GM23338 (cell line): ENCODE measurements at regions not wholly inside any gene's neighbourhood (a gene's known extent, or its start where the extent isn't known, plus 50 kb on each side); places are given as distances from the start of the nearest gene placed in this dataset.

Experiments
- ATAC-seq: fragments of 200-7000 bp; cut with Tn5 transposase; 3 replicates; pipeline ENCODE4 v1.9.1; 2020
- DNase-seq: peaks from one replicate; pipeline ENCODE4 v3.0.0-alpha.2; 2015; ENCODE audit warnings: low spot score
- H2AFZ ChIP-seq: fragments of 200-600 bp; sonication (generic); 2 replicates; pipeline ENCODE4 v1.8.0; 2016; ENCODE audit warnings: antibody characterized with exemption, mild to moderate bottlenecking, moderate library complexity
- H3F3A ChIP-seq: fragments of 200-600 bp; sonication (generic); replicated peaks from 2 replicates; pipeline ENCODE4 v1.8.0; 2017; ENCODE audit warnings: antibody characterized with exemption, mixed run types, low read depth
- H3K27ac ChIP-seq: fragments of 200-600 bp; sonication (generic); 2 replicates; pipeline ENCODE4 v1.6.1; 2016; ENCODE audit warnings: low read depth
- H3K27me3 ChIP-seq: fragments of 200-600 bp; sonication (generic); 2 replicates; pipeline ENCODE4 v1.8.0; 2016; ENCODE audit warnings: mild to moderate bottlenecking, mixed run types, moderate library complexity; ENCODE audit not compliant: insufficient read depth
- H3K36me3 ChIP-seq: fragments of 200-600 bp; sonication (generic); 2 replicates; pipeline ENCODE4 v1.8.0; 2016; ENCODE audit warnings: mild to moderate bottlenecking; ENCODE audit not compliant: insufficient read depth
- H3K4me1 ChIP-seq: fragments of 200-600 bp; sonication (generic); 2 replicates; pipeline ENCODE4 v1.8.0; 2016; ENCODE audit warnings: mild to moderate bottlenecking, moderate library complexity; ENCODE audit not compliant: insufficient read depth
- H3K4me2 ChIP-seq: fragments of 200-600 bp; sonication (generic); 2 replicates; pipeline ENCODE4 v1.7.1; 2017; ENCODE audit warnings: mixed run types
- H3K4me3 ChIP-seq: fragments of 200-600 bp; sonication (generic); 2 replicates; pipeline ENCODE4 v1.6.1; 2016; ENCODE audit warnings: mixed run types
- H3K79me2 ChIP-seq: fragments of 200-600 bp; sonication (generic); replicated peaks from 2 replicates; pipeline ENCODE4 v1.8.0; 2017; ENCODE audit warnings: mild to moderate bottlenecking; ENCODE audit not compliant: insufficient read depth
- H3K9me2 ChIP-seq: fragments of 200-600 bp; sonication (generic); 2 replicates; pipeline ENCODE4 v1.8.0; 2017; ENCODE audit not compliant: insufficient read depth
- H4K20me1 ChIP-seq: fragments of 200-600 bp; sonication (generic); replicated peaks from 2 replicates; pipeline ENCODE4 v1.8.0; 2017; ENCODE audit warnings: mild to moderate bottlenecking; ENCODE audit not compliant: insufficient read depth
- H3K27ac Mint-ChIP-seq: 2 replicates; pipeline ENCODE4 v1.8.0; 2020; ENCODE audit warnings: inconsistent platforms, mild to moderate bottlenecking, moderate library complexity, mixed read lengths
- H3K27me3 Mint-ChIP-seq: 3 replicates; pipeline ENCODE4 v1.8.0; 2022; ENCODE audit warnings: low read depth, mild to moderate bottlenecking, moderate library complexity, mixed read lengths, inconsistent platforms; ENCODE audit not compliant: insufficient read depth, poor library complexity
- H3K36me3 Mint-ChIP-seq: 3 replicates; pipeline ENCODE4 v1.8.0; 2021; ENCODE audit warnings: low read depth, mild to moderate bottlenecking, inconsistent platforms, moderate library complexity, mixed read lengths
- H3K4me1 Mint-ChIP-seq: 3 replicates; pipeline ENCODE4 v1.8.0; 2020; ENCODE audit warnings: mild to moderate bottlenecking, inconsistent platforms, mixed read lengths
- H3K4me3 Mint-ChIP-seq: 3 replicates; pipeline ENCODE4 v1.8.0; 2021; ENCODE audit warnings: moderate library complexity, mild to moderate bottlenecking, inconsistent platforms, mixed read lengths
- H3K9me3 Mint-ChIP-seq: 3 replicates; pipeline ENCODE4 v1.8.0; 2020; ENCODE audit warnings: moderate library complexity, mild to moderate bottlenecking, inconsistent platforms, mixed read lengths
- CREB1 ChIP-seq: fragments of 250-450 bp; sonication (Bioruptor Pico); IDR thresholded peaks from 2 replicates; pipeline ENCODE4 v1.5.0; 2020; ENCODE audit warnings: low read depth, mild to moderate bottlenecking, moderate library complexity
- JUNB ChIP-seq: IDR thresholded peaks from one replicate; pipeline ENCODE4 v1.6.1; 2016; ENCODE audit warnings: antibody characterized with exemption; ENCODE audit not compliant: unreplicated experiment
- NANOG ChIP-seq: IDR thresholded peaks from 2 replicates; pipeline ENCODE4 v1.6.1; 2016; ENCODE audit warnings: antibody characterized with exemption, borderline replicate concordance
- STAT1 ChIP-seq: IDR thresholded peaks from one replicate; pipeline ENCODE4 v1.6.1; 2016; ENCODE audit warnings: antibody characterized with exemption; ENCODE audit not compliant: unreplicated experiment
- ZNF114 ChIP-seq: fragments of 250-450 bp; sonication (Bioruptor Pico); IDR thresholded peaks from 2 replicates; pipeline ENCODE4 v1.5.0; 2020; ENCODE audit warnings: mild to moderate bottlenecking, moderate library complexity
- ZNF331 ChIP-seq: fragments of 250-450 bp; sonication (Bioruptor Pico); IDR thresholded peaks from 2 replicates; pipeline ENCODE4 v1.5.0; 2020; ENCODE audit warnings: low read depth, mild to moderate bottlenecking, moderate library complexity
- TF ChIP-seq, protein P1 (sequence below): IDR thresholded peaks from 2 replicates; pipeline ENCODE4 v1.6.1; 2016; ENCODE audit warnings: antibody characterized with exemption
- TF ChIP-seq, protein P2 (sequence below): IDR thresholded peaks from one replicate; pipeline ENCODE4 v1.6.1; 2018; ENCODE audit warnings: antibody characterized with exemption; ENCODE audit not compliant: unreplicated experiment
- TF ChIP-seq, protein P3 (sequence below), 2 experiments: fragments of 200-600 bp in 1 of 2; sonication (generic) in 1 of 2; conservative IDR thresholded peaks; 2 replicates each; pipeline versions ENCODE4 v1.5.1 to v1.6.1; 2016 to 2017; ENCODE audit warnings: antibody characterized with exemption in 2 of 2, low read depth in 2 of 2, mild to moderate bottlenecking in 2 of 2, moderate library complexity in 1 of 2
- TF ChIP-seq, protein P4 (sequence below): fragments of 250-450 bp; sonication (Bioruptor Pico); IDR thresholded peaks from 2 replicates; pipeline ENCODE4 v1.5.0; 2020; ENCODE audit warnings: mild to moderate bottlenecking, moderate library complexity

DNA sequence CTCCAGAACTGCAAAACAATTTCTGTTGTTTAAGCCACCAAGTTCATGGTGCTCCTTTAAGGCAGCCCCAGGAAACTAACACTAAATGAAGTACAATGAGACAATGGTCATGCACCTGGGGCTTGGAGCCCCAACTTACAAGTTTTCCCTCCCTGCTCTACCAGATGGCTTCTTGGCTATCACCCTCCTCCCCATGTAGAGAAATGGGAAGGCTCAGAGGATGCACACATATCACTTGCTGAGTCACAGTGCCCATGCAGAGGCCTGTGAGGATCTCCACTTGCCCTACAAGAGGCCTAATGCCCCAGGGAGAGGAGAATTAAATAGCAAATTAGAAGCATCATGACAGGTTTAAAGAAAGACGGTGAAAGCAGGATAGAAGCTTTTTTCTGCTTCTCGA lies 270.9 kb downstream of the TTC32 start:
- Histone ChIP-seq H3K79me2 (no peaks in the 10 kb centered on the region), H4K20me1 (no peaks in the 10 kb centered on the region), H3F3A (no peaks in the 10 kb centered on the region), H3K4me3 (no peak overlapping the region), H3K27me3 (no peaks in the 10 kb centered on the region), H3K4me2 (no peak overlapping the region), H3K9me2 (no peaks in the 10 kb centered on the region), H2AFZ (0 out of 2 replicates have a peak overlapping the region, but pooled peaks have one; percentile 14), H3K4me1 (no peaks in the 10 kb centered on the region), H3K36me3 (no peaks in the 10 kb centered on the region), H3K27ac (no peak overlapping the region)
- no peaks in the 10 kb centered on the region; the same call in 1 of the 3 replicates for H3K9me3 Mint-ChIP-seq
- TF ChIP-seq JUNB (no peak), CREB1 (CRISPR knock-in tag) (no peak), ZNF331 (CRISPR knock-in tag) (no peak), NANOG (no peak), ZNF114 (CRISPR knock-in tag) (no peak), STAT1 (no peak)
- TF ChIP-seq, protein P1, sequence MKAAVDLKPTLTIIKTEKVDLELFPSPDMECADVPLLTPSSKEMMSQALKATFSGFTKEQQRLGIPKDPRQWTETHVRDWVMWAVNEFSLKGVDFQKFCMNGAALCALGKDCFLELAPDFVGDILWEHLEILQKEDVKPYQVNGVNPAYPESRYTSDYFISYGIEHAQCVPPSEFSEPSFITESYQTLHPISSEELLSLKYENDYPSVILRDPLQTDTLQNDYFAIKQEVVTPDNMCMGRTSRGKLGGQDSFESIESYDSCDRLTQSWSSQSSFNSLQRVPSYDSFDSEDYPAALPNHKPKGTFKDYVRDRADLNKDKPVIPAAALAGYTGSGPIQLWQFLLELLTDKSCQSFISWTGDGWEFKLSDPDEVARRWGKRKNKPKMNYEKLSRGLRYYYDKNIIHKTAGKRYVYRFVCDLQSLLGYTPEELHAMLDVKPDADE: no peak
- TF ChIP-seq, protein P2, sequence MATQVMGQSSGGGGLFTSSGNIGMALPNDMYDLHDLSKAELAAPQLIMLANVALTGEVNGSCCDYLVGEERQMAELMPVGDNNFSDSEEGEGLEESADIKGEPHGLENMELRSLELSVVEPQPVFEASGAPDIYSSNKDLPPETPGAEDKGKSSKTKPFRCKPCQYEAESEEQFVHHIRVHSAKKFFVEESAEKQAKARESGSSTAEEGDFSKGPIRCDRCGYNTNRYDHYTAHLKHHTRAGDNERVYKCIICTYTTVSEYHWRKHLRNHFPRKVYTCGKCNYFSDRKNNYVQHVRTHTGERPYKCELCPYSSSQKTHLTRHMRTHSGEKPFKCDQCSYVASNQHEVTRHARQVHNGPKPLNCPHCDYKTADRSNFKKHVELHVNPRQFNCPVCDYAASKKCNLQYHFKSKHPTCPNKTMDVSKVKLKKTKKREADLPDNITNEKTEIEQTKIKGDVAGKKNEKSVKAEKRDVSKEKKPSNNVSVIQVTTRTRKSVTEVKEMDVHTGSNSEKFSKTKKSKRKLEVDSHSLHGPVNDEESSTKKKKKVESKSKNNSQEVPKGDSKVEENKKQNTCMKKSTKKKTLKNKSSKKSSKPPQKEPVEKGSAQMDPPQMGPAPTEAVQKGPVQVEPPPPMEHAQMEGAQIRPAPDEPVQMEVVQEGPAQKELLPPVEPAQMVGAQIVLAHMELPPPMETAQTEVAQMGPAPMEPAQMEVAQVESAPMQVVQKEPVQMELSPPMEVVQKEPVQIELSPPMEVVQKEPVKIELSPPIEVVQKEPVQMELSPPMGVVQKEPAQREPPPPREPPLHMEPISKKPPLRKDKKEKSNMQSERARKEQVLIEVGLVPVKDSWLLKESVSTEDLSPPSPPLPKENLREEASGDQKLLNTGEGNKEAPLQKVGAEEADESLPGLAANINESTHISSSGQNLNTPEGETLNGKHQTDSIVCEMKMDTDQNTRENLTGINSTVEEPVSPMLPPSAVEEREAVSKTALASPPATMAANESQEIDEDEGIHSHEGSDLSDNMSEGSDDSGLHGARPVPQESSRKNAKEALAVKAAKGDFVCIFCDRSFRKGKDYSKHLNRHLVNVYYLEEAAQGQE: no peak
- TF ChIP-seq, protein P3, sequence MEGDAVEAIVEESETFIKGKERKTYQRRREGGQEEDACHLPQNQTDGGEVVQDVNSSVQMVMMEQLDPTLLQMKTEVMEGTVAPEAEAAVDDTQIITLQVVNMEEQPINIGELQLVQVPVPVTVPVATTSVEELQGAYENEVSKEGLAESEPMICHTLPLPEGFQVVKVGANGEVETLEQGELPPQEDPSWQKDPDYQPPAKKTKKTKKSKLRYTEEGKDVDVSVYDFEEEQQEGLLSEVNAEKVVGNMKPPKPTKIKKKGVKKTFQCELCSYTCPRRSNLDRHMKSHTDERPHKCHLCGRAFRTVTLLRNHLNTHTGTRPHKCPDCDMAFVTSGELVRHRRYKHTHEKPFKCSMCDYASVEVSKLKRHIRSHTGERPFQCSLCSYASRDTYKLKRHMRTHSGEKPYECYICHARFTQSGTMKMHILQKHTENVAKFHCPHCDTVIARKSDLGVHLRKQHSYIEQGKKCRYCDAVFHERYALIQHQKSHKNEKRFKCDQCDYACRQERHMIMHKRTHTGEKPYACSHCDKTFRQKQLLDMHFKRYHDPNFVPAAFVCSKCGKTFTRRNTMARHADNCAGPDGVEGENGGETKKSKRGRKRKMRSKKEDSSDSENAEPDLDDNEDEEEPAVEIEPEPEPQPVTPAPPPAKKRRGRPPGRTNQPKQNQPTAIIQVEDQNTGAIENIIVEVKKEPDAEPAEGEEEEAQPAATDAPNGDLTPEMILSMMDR (conservative IDR thresholded peaks at IDR 0.05; ENCODE audit: low read depth in 2 of 2): no peak
- TF ChIP-seq, protein P4, sequence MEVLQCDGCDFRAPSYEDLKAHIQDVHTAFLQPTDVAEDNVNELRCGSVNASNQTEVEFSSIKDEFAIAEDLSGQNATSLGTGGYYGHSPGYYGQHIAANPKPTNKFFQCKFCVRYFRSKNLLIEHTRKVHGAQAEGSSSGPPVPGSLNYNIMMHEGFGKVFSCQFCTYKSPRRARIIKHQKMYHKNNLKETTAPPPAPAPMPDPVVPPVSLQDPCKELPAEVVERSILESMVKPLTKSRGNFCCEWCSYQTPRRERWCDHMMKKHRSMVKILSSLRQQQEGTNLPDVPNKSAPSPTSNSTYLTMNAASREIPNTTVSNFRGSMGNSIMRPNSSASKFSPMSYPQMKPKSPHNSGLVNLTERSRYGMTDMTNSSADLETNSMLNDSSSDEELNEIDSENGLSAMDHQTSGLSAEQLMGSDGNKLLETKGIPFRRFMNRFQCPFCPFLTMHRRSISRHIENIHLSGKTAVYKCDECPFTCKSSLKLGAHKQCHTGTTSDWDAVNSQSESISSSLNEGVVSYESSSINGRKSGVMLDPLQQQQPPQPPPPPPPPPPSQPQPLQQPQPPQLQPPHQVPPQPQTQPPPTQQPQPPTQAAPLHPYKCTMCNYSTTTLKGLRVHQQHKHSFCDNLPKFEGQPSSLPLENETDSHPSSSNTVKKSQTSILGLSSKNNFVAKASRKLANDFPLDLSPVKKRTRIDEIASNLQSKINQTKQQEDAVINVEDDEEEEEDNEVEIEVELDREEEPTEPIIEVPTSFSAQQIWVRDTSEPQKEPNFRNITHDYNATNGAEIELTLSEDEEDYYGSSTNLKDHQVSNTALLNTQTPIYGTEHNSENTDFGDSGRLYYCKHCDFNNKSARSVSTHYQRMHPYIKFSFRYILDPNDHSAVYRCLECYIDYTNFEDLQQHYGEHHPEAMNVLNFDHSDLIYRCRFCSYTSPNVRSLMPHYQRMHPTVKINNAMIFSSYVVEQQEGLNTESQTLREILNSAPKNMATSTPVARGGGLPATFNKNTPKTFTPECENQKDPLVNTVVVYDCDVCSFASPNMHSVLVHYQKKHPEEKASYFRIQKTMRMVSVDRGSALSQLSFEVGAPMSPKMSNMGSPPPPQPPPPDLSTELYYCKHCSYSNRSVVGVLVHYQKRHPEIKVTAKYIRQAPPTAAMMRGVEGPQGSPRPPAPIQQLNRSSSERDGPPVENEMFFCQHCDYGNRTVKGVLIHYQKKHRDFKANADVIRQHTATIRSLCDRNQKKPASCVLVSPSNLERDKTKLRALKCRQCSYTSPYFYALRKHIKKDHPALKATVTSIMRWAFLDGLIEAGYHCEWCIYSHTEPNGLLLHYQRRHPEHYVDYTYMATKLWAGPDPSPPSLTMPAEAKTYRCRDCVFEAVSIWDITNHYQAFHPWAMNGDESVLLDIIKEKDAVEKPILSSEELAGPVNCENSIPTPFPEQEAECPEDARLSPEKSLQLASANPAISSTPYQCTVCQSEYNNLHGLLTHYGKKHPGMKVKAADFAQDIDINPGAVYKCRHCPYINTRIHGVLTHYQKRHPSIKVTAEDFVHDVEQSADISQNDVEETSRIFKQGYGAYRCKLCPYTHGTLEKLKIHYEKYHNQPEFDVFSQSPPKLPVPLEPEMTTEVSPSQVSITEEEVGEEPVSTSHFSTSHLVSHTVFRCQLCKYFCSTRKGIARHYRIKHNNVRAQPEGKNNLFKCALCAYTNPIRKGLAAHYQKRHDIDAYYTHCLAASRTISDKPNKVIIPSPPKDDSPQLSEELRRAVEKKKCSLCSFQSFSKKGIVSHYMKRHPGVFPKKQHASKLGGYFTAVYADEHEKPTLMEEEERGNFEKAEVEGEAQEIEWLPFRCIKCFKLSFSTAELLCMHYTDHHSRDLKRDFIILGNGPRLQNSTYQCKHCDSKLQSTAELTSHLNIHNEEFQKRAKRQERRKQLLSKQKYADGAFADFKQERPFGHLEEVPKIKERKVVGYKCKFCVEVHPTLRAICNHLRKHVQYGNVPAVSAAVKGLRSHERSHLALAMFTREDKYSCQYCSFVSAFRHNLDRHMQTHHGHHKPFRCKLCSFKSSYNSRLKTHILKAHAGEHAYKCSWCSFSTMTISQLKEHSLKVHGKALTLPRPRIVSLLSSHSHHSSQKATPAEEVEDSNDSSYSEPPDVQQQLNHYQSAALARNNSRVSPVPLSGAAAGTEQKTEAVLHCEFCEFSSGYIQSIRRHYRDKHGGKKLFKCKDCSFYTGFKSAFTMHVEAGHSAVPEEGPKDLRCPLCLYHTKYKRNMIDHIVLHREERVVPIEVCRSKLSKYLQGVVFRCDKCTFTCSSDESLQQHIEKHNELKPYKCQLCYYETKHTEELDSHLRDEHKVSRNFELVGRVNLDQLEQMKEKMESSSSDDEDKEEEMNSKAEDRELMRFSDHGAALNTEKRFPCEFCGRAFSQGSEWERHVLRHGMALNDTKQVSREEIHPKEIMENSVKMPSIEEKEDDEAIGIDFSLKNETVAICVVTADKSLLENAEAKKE (CRISPR knock-in tag): no peak
- peak overlapping the region; percentile 74; the same call in 1 of the 2 replicates for H3K27ac Mint-ChIP-seq
- ATAC-seq (no peak), DNase-seq (no peak)
- no peaks in the 10 kb centered on the region for H3K27me3 Mint-ChIP-seq
- no peak overlapping the region for H3K4me3 Mint-ChIP-seq
- H3K4me1 Mint-ChIP-seq: no peaks in the 10 kb centered on the region
- H3K36me3 Mint-ChIP-seq: no peaks in the 10 kb centered on the region
